ENCODE measurements at regions not wholly inside any gene's neighbourhood (a gene's known extent, or its start where the extent isn't known, plus 50 kb on each side); places are given as distances from the start of the nearest gene placed in this dataset.

- Histone ChIP-seq H3K4me3 (ENCODE audit: low read length, poor library complexity, severe bottlenecking) (no peak overlapping the region), H3K9me3 (ENCODE audit: insufficient read depth, low read depth, low read length) (no peaks in the 10 kb centered on the region), H3K4me1 (ENCODE audit: insufficient read depth, low read length, poor library complexity, severe bottlenecking) (no peaks in the 10 kb centered on the region), H3K9ac (ENCODE audit: low read depth, low read length, poor library complexity, severe bottlenecking) (no peak overlapping the region), H3K4me2 (ENCODE audit: low read depth, low read length, poor library complexity, severe bottlenecking) (no peak overlapping the region), H3K36me3 (ENCODE audit: insufficient read depth, low read length) (no peaks in the 10 kb centered on the region), H3K9me2 (replicated peaks; ENCODE audit: low read depth, low read length) (no peaks in the 10 kb centered on the region), H2AFZ (ENCODE audit: low read length) (no peak overlapping the region), H3K79me2 (ENCODE audit: insufficient read depth, low read length) (no peaks in the 10 kb centered on the region), H4K20me1 (ENCODE audit: insufficient read depth, low read length, poor library complexity, severe bottlenecking) (no peaks in the 10 kb centered on the region), H3F3A (ENCODE audit: low read depth) (no peaks in the 10 kb centered on the region), H3K27me3 (ENCODE audit: insufficient read depth, low read length, poor library complexity, severe bottlenecking) (no peaks in the 10 kb centered on the region)
- TF ChIP-seq CTCF (conservative IDR thresholded peaks at IDR 0.05; ENCODE audit: low read length), result no peak
- TF ChIP-seq EZH2phosphoT487 (IDR thresholded peaks at IDR 0.05; ENCODE audit: borderline replicate concordance), result no peak
Observed at GRCh38 chr3:19668163-19668562, 265.9 kb downstream of the EFHB start.

GRCh38 chr3:19662486-19662885, 271.5 kb downstream of the EFHB start:
- no peaks in the 10 kb centered on the region for H4K20me1 ChIP-seq (ENCODE audit: insufficient read depth, low read length, poor library complexity, severe bottlenecking)
- no peaks in the 10 kb centered on the region for H3K9me3 ChIP-seq (ENCODE audit: insufficient read depth, low read depth, low read length)
- H3F3A ChIP-seq (ENCODE audit: low read depth), result no peaks in the 10 kb centered on the region
- no peak overlapping the region for H3K9ac ChIP-seq (ENCODE audit: low read depth, low read length, poor library complexity, severe bottlenecking)
- no peak overlapping the region for H3K4me3 ChIP-seq (ENCODE audit: low read length, poor library complexity, severe bottlenecking)
- H3K4me1 ChIP-seq (ENCODE audit: insufficient read depth, low read length, poor library complexity, severe bottlenecking), result no peaks in the 10 kb centered on the region
- no peak overlapping the region for H2AFZ ChIP-seq (ENCODE audit: low read length)
- H3K79me2 ChIP-seq (ENCODE audit: insufficient read depth, low read length), result no peaks in the 10 kb centered on the region
- no peak for TF ChIP-seq CTCF (conservative IDR thresholded peaks at IDR 0.05; ENCODE audit: low read length)
- TF ChIP-seq EZH2phosphoT487 (IDR thresholded peaks at IDR 0.05; ENCODE audit: borderline replicate concordance), result no peak
- H3K36me3 ChIP-seq (ENCODE audit: insufficient read depth, low read length), result no peaks in the 10 kb centered on the region
- H3K9me2 ChIP-seq (replicated peaks; ENCODE audit: low read depth, low read length), result no peaks in the 10 kb centered on the region
- H3K4me2 ChIP-seq (ENCODE audit: low read depth, low read length, poor library complexity, severe bottlenecking), result no peak overlapping the region
- H3K27me3 ChIP-seq (ENCODE audit: insufficient read depth, low read length, poor library complexity, severe bottlenecking), result no peaks in the 10 kb centered on the region

- Histone ChIP-seq H2AFZ (ENCODE audit: low read length) (no peak overlapping the region), H3K4me3 (ENCODE audit: low read length, poor library complexity, severe bottlenecking) (no peak overlapping the region), H3K4me2 (ENCODE audit: low read depth, low read length, poor library complexity, severe bottlenecking) (no peak overlapping the region), H3K4me1 (ENCODE audit: insufficient read depth, low read length, poor library complexity, severe bottlenecking) (no peaks in the 10 kb centered on the region), H4K20me1 (ENCODE audit: insufficient read depth, low read length, poor library complexity, severe bottlenecking) (no peaks in the 10 kb centered on the region), H3K79me2 (ENCODE audit: insufficient read depth, low read length) (no peaks in the 10 kb centered on the region), H3K36me3 (ENCODE audit: insufficient read depth, low read length) (no peaks in the 10 kb centered on the region), H3K9me2 (replicated peaks; ENCODE audit: low read depth, low read length) (no peaks in the 10 kb centered on the region), H3K9ac (ENCODE audit: low read depth, low read length, poor library complexity, severe bottlenecking) (no peak overlapping the region), H3K9me3 (ENCODE audit: insufficient read depth, low read depth, low read length) (peaks cover 17% of the 10 kb centered on the region; the same call in 1 of the 2 replicates), H3F3A (ENCODE audit: low read depth) (no peaks in the 10 kb centered on the region), H3K27me3 (ENCODE audit: insufficient read depth, low read length, poor library complexity, severe bottlenecking) (no peaks in the 10 kb centered on the region)
- TF ChIP-seq CTCF (conservative IDR thresholded peaks at IDR 0.05; ENCODE audit: low read length), result no peak
- TF ChIP-seq EZH2phosphoT487 (IDR thresholded peaks at IDR 0.05; ENCODE audit: borderline replicate concordance), result no peak
Observed at GRCh38 chr3:19652336-19652735, 281.7 kb downstream of the EFHB start.
